Stimulated activated CD8-positive, alpha-beta memory T cell treated with anti-CD3 and anti-CD28 coated beads, Interleukin-12 subunit alpha, Interleukin-12 subunit beta, amount 100 ng/mL, for 24 hours (primary cell): ENCODE measurements at regions not wholly inside any gene's neighbourhood (a gene's known extent, or its start where the extent isn't known, plus 50 kb on each side); places are given as distances from the start of the nearest gene placed in this dataset.
"Not testable (repeated sequence)": the region's sequence is repeated elsewhere in the genome, so short reads cannot be mapped to it uniquely, and the experiment has no call there.

ENCODE experiments used
- DNase-seq: peaks from one replicate; pipeline ENCODE4 v3.0.0-alpha.2; 2020; ENCODE audit errors: extremely low read depth

DNA sequence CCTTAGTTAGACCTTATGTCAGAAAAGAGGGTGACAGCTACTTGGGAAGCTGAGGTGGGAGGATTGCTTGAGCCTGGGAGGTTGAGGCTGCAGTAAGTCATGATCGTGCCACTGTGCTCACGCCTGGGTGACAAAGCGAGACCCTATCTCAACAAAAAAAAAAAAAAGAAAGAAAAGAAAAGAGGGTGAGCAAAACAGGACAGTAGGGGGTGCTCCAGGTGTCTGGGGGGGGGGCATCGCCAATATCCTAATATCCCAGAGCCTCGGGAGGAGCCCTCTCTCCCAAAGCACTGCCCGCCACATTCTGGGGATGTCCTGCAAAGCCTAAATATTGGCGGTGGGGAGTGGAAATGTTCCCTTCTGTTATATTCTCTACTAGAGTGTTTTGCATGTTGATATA is 120.9 kb upstream of the TBL1X start:
- no peak for DNase-seq

DNA sequence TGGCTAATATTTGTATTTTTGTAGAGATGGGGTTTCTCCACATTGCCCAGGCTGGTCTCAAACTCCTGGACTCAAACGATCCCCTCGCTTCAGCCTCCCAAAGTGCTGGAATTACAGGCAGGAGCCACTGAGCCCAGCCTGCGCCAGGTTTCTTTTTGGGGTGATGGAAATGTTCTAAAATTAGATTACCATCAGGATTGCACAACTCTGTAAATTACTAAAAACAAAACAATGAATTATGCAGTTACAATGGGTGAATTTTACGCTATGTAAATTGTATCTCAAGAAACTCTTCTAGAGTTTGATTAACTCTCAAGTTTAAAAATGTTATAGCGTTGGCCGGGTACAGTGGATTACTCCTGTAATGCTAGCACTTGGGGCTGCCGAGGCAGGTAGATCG is 118.9 kb upstream of the TBL1X start:
- no peak for DNase-seq

DNA sequence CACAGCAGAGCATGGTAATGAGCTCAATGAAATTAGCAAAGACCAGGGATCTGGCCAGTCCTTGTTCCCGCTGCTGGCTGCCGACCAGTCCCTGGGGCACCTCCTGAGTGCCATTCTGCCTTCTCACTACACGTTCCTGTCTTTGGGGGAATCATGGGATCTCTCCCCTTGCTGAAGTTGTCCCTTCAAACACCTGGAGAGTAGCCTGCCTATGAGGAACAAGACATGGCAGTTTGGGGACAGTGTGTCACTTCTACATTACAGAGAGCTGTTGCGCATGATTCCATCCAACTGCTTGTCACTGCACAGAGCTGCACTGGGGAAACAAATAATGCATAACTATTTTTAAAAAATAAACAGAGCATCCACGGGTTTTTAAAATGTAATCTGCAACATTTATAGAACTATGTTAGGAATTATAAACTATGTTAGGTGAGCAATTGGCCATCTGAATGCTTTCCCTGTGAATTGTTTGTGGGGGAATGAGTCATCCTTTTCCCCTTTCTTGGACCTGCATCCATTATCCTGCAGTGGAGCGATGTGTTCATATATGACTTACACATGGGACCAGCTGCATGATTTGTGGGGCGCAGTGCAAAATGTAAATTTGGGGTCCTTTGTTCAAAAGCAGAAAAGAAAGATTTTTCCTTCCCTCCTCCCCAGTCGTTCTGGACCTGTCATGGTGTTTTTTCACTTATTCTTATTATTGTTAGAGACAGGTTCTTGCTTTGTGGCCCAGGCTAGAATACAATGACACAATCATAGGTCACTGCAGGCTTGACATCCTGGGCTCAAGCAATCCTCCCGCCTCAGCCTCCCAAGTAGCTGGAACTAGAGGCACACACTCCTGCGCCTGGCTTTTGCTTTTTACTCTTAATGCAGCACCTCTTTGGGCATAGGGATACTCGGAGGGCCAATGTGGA is 115.0 kb upstream of the TBL1X start:
- no peak for DNase-seq

DNA sequence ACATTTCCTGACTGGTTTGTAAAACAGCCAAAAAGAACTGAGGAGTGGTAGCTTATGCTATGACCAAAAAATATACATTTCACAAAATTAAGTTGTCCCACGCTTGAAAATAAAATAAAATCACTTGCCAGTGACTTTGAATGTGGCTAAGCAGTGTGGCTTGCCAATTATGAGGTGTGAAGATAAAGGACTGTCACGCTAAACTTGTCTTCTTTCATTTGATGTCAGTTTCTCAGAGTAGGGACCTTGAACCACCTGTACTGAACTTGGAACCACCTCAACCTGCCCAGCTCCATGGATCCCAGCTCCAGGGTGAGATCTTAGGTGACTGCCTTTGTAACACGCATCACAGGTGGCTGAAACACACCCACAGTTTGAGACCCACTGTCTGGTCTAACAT is 113.7 kb upstream of the TBL1X start:
- DNase-seq, result no peak

DNA sequence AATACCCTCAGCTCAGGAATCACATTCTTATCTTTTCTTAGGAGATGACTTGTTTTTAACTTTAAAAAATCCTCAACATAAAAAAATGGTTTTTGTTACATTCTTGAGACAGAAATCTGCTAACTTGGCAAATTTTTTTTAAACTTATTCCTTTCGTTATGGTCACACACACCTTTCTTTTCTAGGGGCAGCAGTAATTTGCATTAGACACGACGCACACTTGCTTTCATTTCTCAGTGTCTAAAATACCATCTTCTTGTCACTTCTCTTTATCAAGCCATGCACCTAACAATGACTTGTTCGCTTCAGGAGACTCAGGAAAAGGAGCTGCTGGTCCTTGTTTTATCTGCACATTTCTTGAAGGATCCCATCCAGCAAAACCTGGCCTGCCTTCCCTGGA is 112.6 kb upstream of the TBL1X start:
- DNase-seq, result no peak

DNA sequence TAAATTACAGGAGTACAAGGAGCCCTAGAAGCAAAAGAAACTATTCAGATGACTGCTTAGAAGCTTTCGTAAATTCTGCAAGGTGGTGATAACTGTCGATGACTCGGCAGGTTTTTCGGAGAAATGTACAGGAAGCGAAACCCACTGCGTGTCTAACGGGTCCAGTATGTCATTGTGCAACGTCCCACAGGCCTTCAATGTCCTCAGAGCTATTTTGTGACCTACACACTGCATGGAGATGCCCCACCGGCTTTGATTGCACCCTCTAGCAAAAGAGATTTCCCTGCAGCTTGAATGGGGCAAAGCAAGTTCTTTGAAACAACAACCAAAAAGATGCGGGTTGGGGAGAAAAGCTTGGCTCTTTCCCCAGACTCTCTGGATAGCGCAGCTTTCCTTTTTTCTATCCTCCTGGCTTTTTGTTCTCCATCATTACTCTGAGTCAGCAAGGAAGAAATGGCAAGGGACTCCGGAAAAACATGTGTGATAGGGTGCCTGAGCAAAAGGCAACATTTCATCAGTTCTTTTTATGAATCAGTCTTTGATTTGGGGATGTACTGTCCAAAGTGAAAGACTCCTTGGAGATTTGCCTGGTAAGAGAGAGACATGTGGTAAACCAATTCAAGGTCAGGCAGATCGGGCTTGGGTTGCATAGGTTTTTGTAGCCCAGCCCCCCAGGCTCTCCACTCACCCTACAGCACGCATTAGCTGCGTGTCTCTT is 112.0 kb upstream of the TBL1X start:
- no peak for DNase-seq

DNA sequence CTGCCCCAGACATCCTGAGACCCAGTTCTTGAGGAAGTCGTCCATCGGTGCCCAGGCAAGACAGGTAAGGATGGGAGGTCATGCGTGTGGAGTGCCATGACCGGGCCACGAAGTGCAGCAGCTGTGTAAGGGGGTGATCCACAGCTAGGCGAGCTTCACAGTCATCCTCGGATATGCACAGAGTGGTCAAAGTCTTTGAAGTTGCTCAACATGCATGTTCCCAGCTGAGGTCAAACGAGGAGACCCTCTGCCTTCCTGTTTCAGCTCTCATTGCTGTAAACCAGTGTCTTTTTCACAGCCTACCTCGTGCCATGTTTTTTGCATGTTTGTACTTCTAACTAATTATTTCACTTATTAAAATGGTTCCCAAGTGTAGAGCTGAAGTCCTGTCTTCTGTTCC is 109.9 kb upstream of the TBL1X start:
- DNase-seq, result no peak

DNA sequence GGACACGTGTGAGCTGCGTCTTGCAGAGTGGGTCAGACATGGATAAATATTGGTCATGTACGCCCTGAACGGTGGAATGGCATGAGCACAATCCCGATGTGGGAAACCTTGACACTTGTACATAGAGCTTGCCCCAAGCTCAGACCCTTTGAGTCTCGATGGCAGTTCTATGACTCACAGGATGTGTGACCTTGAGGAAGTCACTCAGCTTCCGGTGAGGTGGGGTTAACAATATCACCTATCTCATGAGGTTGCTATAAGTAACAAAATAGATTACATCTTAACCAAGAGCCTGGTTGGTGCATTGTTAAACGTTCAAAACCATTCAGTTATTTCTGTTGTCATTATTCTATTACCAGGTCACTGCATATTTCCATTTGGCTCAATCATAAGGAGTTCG is 109.1 kb upstream of the TBL1X start:
- DNase-seq, result no peak

DNA sequence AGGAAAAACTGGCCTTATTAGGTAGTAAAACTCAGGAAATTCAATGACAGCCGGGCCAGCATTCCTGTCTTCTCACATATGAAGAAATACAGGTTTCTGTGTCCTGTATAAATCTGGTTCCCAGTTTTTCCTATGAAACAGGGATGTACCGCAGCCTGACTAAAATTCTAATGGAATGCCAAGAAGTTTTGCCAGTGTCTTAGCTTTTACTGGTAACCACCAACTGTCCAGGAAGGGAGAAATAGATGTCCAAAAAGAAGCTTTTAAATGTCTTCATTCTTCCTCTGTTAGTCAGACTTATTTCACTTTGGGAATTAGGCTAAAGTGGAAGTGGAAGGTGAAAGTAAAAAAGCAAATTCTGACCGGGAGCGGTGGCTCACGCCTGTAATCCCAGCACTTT is 108.0 kb upstream of the TBL1X start:
- DNase-seq, result no peak

DNA sequence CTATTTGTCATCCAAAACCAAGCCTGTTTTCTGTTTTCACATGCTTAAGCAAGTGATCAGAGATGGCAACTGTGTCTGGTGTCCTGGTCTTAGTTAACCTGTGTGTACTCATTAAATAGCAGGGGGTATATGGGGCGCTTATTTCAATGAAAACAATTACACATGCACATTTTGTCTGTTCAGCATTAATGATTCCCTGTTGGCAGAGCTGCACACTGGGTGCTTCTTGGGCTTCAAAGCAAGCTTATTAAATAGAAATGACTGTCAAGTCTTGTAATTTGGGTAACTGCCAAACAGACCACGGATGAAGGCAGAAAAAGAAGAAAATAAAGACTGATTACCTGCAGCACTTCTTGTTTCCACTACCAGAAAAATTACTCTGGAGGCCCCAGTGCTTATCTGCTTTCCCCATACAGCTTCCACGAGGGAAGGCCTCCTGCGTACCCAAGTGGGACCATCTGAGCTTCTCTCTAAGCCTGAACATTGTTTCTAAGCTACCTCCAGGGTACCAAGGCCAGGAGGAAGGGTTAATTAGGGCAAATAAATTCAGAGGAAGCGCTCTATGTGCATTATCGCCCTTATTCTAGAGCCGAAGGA is 107.2 kb upstream of the TBL1X start:
- DNase-seq, result no peak

DNA sequence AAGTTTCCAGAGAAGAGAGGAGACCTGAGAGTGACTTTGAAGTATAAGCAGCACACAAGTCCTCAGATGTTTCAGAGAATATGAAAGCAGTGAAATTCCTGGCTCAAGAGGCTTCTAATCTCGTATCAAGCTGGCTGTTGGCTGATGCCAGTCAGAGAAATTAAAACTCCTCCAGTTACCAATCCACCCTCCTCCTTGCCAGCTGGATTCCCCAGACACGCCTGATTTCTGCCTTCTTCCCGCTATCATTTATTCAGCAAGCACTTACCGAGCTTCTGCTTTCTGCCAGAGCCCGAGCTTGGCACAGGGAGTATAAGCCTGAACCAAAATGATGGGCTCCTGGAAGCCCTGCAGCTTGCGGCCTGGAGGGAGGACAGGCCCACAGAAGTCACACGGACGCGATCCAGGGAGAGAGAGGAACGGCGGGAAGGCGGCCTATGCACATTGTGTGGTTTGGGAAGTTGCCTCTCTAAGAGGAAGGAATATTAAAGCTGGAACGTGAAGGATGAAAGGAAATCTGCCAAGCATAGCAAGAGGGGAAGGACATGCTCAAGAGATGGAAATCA is 102.4 kb upstream of the TBL1X start:
- DNase-seq, result no peak

DNA sequence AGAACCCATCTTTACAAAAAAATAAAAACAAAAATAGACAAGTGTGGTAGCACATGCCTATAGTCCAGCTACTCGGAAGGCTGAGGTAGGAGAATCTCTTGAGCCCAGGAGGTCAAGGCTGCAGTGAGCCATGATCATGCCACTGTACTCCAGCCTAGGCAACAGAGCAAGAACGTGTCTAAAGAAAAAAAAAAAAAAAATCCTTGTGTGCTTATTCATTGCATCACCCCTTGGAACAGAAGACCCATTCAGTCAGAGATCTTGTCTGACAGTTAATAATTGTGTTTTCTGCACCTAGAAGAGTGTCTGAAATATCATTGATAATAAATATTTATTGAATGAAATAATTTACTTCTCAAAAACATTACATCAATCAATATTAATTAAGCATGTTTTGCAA is 97.4 kb upstream of the TBL1X start:
- DNase-seq, result no peak

DNA sequence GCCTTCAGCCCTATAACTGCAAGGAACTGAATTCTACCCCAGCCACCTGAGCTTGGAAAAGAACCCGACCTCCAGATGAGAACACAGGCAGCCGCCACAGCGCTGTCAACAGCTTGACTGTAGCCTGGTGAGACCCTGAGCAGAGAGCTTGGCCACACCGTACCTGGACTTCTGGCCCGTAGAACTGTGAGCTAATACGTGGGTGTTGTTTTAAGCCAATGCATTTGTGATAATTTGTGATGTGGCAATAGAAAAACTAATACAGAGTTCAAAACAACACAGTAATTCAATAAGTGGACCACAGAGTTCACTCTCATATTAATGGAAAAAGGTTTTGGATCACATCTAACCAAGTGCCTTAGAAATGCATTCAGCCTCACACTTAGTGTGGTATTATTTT is 96.6 kb upstream of the TBL1X start:
- DNase-seq, result no peak

DNA sequence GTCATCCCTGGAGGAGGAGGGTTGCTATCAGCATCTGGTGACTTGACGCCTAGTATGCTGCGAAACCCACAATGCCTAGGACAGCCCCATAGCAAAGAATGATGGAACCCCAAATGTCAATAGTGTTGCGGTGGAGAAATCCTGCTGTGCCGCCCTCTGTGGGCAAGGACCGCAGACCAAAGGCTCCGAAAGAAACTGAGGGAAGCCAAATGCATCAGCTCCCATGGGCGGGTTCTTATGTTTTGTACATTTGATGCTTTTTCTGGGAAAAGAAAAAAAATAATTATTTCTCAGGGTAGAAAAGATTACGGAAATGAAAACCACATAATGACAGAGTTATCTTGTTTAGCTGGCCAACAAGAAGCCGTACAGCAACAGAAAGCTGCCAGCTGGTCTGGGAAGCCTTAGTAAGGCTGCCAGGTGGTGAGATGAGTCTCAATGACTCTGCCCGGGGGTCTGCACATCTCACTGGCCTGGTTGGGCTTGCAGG is 95.0 kb upstream of the TBL1X start:
- no peak for DNase-seq

DNA sequence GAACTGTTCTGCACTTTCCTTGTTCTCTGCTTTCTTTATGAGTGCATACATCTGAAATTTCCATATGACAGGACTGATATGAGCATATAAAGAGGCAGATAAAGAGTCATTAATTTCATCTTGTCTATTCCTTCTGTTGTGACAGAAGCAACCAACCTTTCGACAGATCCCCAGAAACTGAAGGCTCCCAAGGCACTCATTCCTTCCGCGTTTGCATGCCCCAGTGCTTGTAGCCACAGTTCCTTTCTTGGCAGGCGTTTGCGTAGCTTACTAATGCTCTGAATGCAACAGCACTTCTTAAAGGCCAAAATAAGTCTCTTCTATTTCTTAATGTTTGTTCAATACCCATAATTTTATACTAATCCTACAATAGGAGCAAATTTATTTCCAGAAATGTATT is 94.0 kb upstream of the TBL1X start:
- no peak for DNase-seq

DNA sequence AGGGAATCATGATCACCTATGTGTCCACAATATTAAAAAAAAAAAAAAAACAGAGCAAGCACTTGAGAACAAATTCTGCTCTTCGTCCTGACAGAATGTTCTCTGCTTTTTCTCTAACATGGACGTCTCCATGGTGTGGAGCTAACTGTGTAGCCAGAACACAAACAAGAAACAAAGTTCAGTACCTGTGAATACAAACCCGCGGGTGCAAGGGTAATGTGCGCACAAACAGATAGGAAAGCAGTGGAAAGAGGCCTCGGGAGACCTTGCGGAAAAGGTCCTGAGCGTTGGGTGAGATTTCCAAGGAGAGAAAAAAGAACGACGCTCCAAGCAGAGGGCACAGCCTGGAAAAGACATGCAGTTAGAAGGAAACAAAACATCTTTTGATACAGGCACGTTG is 92.0 kb upstream of the TBL1X start:
- DNase-seq, result no peak

DNA sequence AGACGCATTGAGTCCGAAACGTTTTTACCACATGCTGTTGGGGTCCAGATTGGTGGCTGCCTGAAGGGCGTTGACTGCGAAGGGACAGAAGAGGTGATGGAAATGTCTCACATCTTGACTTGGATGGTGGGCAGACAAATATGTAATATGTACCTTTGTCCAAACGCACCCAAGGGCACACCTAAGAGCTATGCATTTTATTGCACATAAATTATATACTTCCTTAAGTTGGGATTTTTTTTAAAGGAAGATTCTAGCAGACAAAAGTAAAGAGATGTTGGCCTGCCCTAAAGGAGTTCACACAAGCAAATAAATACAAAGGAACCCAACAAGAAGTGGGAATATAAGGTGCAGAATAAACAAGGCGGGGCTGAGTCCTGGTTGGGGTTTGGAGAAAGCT is 91.1 kb upstream of the TBL1X start:
- DNase-seq, result no peak

DNA sequence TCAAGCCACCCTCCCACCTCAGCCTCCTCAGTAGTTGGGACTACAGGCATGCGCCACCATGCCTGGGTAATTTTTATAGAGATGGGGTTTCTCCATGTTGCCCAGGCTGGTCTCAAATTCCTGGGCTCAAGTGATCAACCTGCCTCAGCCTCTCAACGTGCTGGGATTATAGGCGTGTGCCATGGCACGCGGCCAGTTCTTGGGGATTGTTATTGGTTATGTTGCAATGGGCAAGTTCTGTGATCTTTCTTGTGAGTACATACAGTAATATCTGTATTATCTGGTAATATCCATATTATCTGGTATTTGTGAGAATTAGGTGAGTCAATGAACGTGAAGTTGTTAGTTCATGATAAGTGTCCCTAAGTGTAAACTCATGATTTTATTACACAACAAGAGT is 90.3 kb upstream of the TBL1X start:
- DNase-seq, result no peak

DNA sequence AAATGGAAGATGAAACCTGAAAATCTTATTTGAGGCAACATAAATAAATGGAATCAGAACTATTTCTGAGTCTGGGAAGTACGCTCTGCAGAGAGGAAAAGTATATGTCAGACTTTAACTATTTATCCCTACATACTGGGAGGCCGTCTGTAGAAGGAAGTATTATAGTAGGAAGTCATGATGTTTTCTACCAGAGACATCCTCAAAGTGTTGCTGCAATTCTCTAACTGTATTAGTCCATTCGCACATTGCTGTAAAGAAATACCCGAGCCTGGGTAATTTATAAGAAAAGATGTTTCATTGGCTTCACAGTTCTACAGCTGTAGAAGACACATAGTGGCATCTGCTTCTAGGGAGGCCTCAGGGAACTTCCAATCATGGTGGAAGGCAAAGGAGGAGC is 88.7 kb upstream of the TBL1X start:
- no peak for DNase-seq

DNA sequence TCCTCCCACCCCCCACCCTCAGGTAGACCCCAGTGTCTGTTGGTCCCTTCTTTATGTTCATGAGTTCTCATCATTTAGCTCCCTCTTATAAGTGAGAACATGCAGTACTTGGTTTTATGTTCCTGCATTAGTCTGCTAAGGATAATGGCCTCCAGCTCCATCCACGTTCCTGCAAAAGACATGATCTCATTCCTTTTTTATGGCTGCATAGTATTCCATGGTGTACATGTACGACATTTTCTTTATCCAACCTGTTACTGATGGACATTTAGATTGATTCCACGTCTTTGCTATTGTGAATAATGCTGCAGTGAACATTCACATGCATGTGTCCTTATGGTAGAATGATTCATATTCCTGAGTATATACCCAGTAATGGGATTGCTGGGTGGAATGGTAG is 87.6 kb upstream of the TBL1X start:
- not testable (repeated sequence) for DNase-seq

DNA sequence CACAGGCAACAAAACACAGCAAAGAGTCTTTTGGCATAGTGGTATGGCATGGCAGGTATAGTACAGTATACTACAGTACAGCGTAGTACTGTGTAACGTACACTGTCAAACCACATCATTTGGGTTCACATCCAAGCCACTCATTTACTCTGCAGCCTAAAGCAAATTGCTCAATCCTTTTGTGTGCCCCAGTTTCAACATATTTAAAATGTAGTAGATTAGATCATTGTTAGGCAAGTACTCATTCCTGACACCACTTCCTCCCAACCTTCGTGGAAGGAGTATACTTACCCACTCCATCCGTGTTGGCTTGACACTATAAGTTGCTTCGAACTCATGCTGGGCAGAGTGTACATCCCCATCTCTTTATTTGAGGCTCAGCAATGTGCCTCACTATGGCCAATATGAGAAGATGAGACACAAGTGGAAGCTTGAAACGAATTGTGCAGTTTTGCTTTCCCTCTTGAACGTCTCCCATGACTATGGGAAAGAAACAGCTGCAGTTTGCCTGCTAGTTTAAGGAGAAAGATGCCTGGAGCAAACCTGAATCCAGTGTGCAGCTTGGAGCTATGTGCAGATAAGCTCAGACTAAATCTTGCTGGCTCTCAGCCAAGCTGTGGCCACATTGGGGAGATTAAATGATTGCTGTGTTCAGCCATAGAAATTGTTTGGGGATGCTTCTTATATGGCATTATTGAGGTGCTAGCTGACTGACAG is 85.7 kb upstream of the TBL1X start:
- no peak for DNase-seq
